Hepatocyte (in vitro differentiated cells): ENCODE measurements at regions not wholly inside any gene's neighbourhood (a gene's known extent, or its start where the extent isn't known, plus 50 kb on each side); places are given as distances from the start of the nearest gene placed in this dataset.
"Not testable (repeated sequence)": the region's sequence is repeated elsewhere in the genome, so short reads cannot be mapped to it uniquely, and the experiment has no call there.

Experiments used
- CTCF ChIP-seq: fragments of 200-600 bp; sonication (generic); IDR thresholded peaks from 2 replicates; pipeline ENCODE4 v1.5.1; 2016; ENCODE audit warnings: antibody characterized with exemption, mild to moderate bottlenecking; ENCODE audit not compliant: poor library complexity
- EZH2 ChIP-seq: fragments of 200-600 bp; sonication (generic); IDR thresholded peaks from 2 replicates; pipeline ENCODE4 v1.6.1; 2016; ENCODE audit warnings: antibody characterized with exemption, mild to moderate bottlenecking, borderline replicate concordance
- EZH2phosphoT487 ChIP-seq: fragments of 200-600 bp; sonication (generic); IDR thresholded peaks from one replicate; pipeline ENCODE4 v1.6.1; 2018; ENCODE audit warnings: antibody characterized with exemption, mild to moderate bottlenecking, low read depth, moderate library complexity; ENCODE audit not compliant: unreplicated experiment, severe bottlenecking

GRCh38 chr7:66570179-66570578 lies 58.5 kb upstream of the KCTD7 start:
- TF ChIP-seq CTCF, EZH2, EZH2phosphoT487: not testable (repeated sequence)
